Gastroesophageal sphincter (tissue), 4 donors: ENCODE measurements at regions not wholly inside any gene's neighbourhood (a gene's known extent, or its start where the extent isn't known, plus 50 kb on each side); places are given as distances from the start of the nearest gene placed in this dataset.

Experiments used
- ATAC-seq: fragments of 150-250 bp; one replicate; pipeline ENCODE4 v1.9.1; 2016; ENCODE audit warnings: mild to moderate bottlenecking, moderate library complexity
- H3K27ac ChIP-seq, 4 donors: fragments of 200-600 bp; sonication (generic) in 3 of 4; 1 replicate in 3 of 4; 2 replicates in 1 of 4; pipeline ENCODE4 v1.5.1; 2016 to 2019
- H3K27me3 ChIP-seq: fragments of 200-600 bp; sonication (generic); one replicate; pipeline ENCODE4 v1.5.1; 2019
- H3K36me3 ChIP-seq, 2 donors: fragments of 200-600 bp; sonication (generic); one replicate each; pipeline ENCODE4 v1.5.1; 2019; ENCODE audit warnings: control low read depth in 1 of 2
- H3K4me1 ChIP-seq, 3 donors: fragments of 200-600 bp; sonication (generic); 1 replicate in 2 of 3; 2 replicates in 1 of 3; pipeline ENCODE4 v1.5.1; 2016 to 2019; ENCODE audit warnings: control low read depth in 2 of 3
- H3K4me3 ChIP-seq, 2 donors: fragments of 200-600 bp; sonication (generic); one replicate each; pipeline ENCODE4 v1.5.1; 2019; ENCODE audit warnings: mild to moderate bottlenecking in 1 of 2, moderate library complexity in 1 of 2
- H3K9me3 ChIP-seq, 3 donors: fragments of 200-600 bp; sonication (generic); one replicate each; pipeline ENCODE4 v1.5.1; 2017 to 2019; ENCODE audit warnings: control low read depth in 2 of 3
- EP300 ChIP-seq: sonication (generic); formaldehyde crosslinking; IDR thresholded peaks from one replicate; pipeline ENCODE4 v1.6.1; 2017; ENCODE audit warnings: antibody characterized with exemption, mild to moderate bottlenecking
- POLR2A ChIP-seq, 2 donors: fragments of 450-650 bp; IDR thresholded peaks; one replicate each; pipeline ENCODE4 v1.6.1; 2017; ENCODE audit warnings: antibody characterized with exemption in 2 of 2, mild to moderate bottlenecking in 2 of 2, moderate library complexity in 1 of 2
- POLR2AphosphoS5 ChIP-seq: sonication (generic); formaldehyde crosslinking; IDR thresholded peaks from one replicate; pipeline ENCODE4 v1.6.1; 2017; ENCODE audit warnings: antibody characterized with exemption
- WGBS, 2 donors: methylation state at CpG; one replicate each; pipeline ENCODE4 v1.1.5; 2018; ENCODE audit warnings: low coverage in 1 of 2; 5-methylcytosine and 5-hydroxymethylcytosine counted together
- TF ChIP-seq, protein P1 (sequence below), 4 experiments: fragments of 200-600 bp in 2 of 4; fragments of 450-650 bp in 2 of 4; sonication (generic) in 1 of 4; IDR thresholded peaks; one replicate each; pipeline ENCODE4 v1.5.1; 2017 to 2019; ENCODE audit warnings: antibody characterized with exemption in 4 of 4, mild to moderate bottlenecking in 2 of 4, moderate library complexity in 2 of 4

DNA sequence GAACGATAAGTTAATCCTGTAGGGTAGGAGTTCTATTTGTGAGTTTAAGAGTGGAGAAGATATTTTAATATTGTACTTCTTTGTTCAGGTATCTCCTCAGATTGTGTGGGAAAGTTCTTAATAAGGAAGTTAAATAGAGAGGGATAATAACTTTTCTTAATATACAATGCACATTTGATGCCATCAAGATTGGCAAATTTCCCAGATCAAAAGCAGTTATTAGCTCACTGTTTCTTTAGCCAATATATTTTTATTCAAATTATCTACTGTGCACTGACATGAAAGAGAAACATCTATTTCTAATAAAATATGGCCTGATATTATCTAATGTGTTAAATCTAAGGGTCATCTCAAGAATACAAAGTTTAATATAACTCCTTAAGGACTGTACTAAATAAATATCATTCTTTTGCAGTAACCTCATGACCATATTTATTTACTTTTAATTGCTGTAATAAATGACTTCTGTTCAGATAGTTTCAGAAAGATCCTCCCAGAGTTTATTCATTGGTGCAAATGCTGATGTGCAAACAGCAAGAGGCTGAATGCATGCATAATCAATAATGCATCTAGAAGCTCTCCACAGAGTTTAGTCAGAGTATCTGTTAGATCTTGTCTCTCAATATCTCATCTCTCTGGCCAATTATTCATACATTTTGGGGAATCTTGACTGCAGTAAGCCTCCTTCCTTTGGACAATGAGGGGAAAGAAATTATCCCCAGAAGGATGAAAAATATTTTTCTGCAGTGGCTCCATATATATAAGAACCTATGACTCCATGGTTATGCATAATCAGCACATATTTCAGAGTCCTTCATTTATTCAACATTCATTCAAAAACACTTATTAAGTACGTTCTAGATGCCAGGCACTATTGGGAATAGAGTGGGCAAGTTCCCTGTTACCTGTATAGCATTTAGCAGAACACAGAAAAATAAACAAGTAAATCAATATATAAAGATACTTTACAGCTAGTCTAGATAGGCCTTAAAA is 85.3 kb downstream of the SPATA31D1 start:
- 78% methylated on average over 2 of the region's 2 CpGs; no CpG with 5 or more reads in 1 of the 2 donors for WGBS, 2 donors
- TF ChIP-seq POLR2A (IDR thresholded peaks at IDR 0.05) (no peak), POLR2AphosphoS5 (no peak), EP300 (no peak)
- TF ChIP-seq, protein P1, sequence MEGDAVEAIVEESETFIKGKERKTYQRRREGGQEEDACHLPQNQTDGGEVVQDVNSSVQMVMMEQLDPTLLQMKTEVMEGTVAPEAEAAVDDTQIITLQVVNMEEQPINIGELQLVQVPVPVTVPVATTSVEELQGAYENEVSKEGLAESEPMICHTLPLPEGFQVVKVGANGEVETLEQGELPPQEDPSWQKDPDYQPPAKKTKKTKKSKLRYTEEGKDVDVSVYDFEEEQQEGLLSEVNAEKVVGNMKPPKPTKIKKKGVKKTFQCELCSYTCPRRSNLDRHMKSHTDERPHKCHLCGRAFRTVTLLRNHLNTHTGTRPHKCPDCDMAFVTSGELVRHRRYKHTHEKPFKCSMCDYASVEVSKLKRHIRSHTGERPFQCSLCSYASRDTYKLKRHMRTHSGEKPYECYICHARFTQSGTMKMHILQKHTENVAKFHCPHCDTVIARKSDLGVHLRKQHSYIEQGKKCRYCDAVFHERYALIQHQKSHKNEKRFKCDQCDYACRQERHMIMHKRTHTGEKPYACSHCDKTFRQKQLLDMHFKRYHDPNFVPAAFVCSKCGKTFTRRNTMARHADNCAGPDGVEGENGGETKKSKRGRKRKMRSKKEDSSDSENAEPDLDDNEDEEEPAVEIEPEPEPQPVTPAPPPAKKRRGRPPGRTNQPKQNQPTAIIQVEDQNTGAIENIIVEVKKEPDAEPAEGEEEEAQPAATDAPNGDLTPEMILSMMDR (IDR thresholded peaks at IDR 0.05) = no peak
- Histone ChIP-seq H3K9me3 (no peaks in the 10 kb centered on the region), H3K4me3 (no peak overlapping the region), H3K27me3 (no peaks in the 10 kb centered on the region), H3K4me1 (no peaks in the 10 kb centered on the region), H3K36me3 (no peaks in the 10 kb centered on the region), H3K27ac (no peak overlapping the region)
- no peak for ATAC-seq

DNA sequence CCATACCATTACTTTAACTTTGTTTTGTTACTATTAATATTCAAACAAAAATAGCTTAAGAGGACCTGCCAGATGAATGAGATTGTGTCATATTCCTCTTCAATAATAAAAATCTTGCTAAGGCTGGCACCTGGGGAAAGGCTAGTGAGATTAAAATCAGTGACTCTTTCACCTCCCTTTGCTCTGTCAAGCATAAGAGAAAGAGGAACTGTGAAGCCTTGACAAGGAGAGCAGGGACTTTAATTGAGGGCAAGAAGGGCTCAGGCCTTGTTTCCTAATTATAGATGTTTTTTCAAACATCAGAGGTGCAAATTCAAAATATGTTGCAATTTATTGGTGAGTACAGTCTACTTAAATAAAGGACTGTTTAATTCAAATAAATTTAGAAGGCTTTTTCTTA is 91.7 kb downstream of the SPATA31D1 start:
- TF ChIP-seq, protein P1 (IDR thresholded peaks at IDR 0.05) = no peak
- TF ChIP-seq EP300 (no peak), POLR2AphosphoS5 (no peak), POLR2A (IDR thresholded peaks at IDR 0.05) (no peak)
- H3K9me3 ChIP-seq = no peaks in the 10 kb centered on the region
- H3K27ac ChIP-seq = no peak overlapping the region
- H3K4me1 ChIP-seq = no peaks in the 10 kb centered on the region
- no peak overlapping the region for H3K4me3 ChIP-seq
- no peaks in the 10 kb centered on the region for H3K36me3 ChIP-seq
- no peak for ATAC-seq
- no peaks in the 10 kb centered on the region for H3K27me3 ChIP-seq

DNA sequence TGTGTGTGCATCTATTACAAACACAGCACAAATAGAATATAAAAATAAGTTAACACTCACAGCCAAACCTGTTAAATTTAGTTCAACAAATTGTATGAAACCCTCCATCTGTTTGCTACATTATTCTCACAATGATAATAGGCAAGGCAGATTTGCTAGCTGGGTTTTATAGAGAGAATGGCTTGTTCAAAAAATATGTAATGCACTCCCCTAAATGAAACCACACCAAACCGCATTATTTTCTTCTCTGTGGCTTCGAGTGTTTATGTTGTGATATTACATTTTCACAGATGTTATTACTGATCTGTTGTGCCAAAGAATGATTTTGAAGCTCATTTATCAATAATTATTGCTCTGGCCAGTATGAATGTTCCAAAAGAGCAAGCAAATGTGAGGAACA is 92.9 kb downstream of the SPATA31D1 start:
- no peak for TF ChIP-seq POLR2AphosphoS5
- TF ChIP-seq, protein P1 (IDR thresholded peaks at IDR 0.05) = no peak
- no peak for TF ChIP-seq EP300
- no peak for TF ChIP-seq POLR2A (IDR thresholded peaks at IDR 0.05)

DNA sequence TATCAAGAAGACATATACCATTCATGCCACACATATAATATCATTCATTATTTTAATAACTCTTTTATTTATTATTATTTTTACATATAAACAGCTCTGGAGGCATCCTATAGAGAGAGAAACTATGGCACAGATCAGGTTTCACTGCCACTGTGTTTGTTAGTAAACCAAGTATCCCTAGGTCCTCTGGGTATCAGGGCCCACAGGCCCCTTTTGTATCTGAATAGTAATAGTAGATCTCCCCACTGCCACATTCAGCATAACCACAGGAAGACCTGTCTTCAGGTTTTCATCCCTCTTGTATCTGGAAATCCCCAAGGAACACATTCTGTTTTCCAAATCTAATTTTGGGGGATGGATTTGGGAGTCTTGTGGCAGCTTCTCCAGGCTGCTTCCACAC is 94.0 kb downstream of the SPATA31D1 start:
- Histone ChIP-seq H3K4me3 (no peak overlapping the region), H3K4me1 (no peaks in the 10 kb centered on the region), H3K27ac (no peak overlapping the region), H3K36me3 (no peaks in the 10 kb centered on the region), H3K9me3 (no peaks in the 10 kb centered on the region), H3K27me3 (no peaks in the 10 kb centered on the region)
- TF ChIP-seq POLR2A (IDR thresholded peaks at IDR 0.05) (no peak), EP300 (no peak), POLR2AphosphoS5 (no peak)
- TF ChIP-seq, protein P1 (IDR thresholded peaks at IDR 0.05) = no peak
- no peak for ATAC-seq

More for the DNA sequence above, 92.9 kb downstream of the SPATA31D1 start:
- H3K36me3 ChIP-seq = no peaks in the 10 kb centered on the region
- H3K4me1 ChIP-seq = no peaks in the 10 kb centered on the region
- H3K27ac ChIP-seq = no peak overlapping the region
- 61 to 89% methylated on average over 2 of the region's 2 CpGs for WGBS, 2 donors
- H3K27me3 ChIP-seq = no peaks in the 10 kb centered on the region
- no peak overlapping the region for H3K4me3 ChIP-seq
- H3K9me3 ChIP-seq = no peaks in the 10 kb centered on the region
- ATAC-seq = no peak

DNA sequence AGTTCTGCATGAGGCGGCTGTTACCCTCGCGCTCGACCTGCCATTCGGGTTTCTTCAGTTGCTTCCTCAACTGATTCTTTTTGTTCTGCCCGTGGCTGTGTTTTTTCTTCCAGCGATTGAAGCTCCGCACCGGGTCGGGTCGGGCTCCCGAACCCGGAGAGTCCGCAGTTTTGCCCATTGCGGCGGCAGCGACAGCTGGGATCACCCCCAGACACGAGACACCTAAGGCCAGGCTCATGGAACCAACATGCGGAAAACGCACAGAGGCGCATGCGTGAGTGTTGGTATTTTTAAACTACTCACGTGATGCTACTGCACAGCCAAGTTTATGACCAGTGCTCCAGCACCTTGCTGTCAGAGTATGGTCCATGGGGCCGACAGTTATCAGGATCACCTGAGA is 100.0 kb downstream of the SPATA31D1 start:
- Histone ChIP-seq H3K4me1 (no peaks in the 10 kb centered on the region), H3K36me3 (no peaks in the 10 kb centered on the region), H3K27ac (no peak overlapping the region), H3K27me3 (no peaks in the 10 kb centered on the region), H3K9me3 (no peaks in the 10 kb centered on the region), H3K4me3 (no peak overlapping the region)
- 96 to 99% methylated on average over 15 to 19 of the region's 24 CpGs for WGBS, 2 donors
- TF ChIP-seq POLR2A (IDR thresholded peaks at IDR 0.05) (no peak), EP300 (no peak)
- no peak for ATAC-seq
